ENCODE measurements at regions not wholly inside any gene's neighbourhood (a gene's known extent, or its start where the extent isn't known, plus 50 kb on each side); places are given as distances from the start of the nearest gene placed in this dataset.

- no peak overlapping the region for H3K4me3 ChIP-seq (ENCODE audit: control insufficient read depth, low read depth, low read length)
- DNase-seq (ENCODE audit: low read depth) = no peak
- no peak for TF ChIP-seq CTCF (conservative IDR thresholded peaks at IDR 0.05; ENCODE audit: control insufficient read depth, insufficient read depth, low read depth, low read length)
Observed at GRCh38 chr12:20199780-20200179, 168.6 kb upstream of the PDE3A start.

GRCh38 chr12:20201733-20202132 is 166.6 kb upstream of the PDE3A start:
- no peak for TF ChIP-seq CTCF (conservative IDR thresholded peaks at IDR 0.05; ENCODE audit: control insufficient read depth, insufficient read depth, low read depth, low read length)
- DNase-seq (ENCODE audit: low read depth) = no peak
- no peak overlapping the region for H3K4me3 ChIP-seq (ENCODE audit: control insufficient read depth, low read depth, low read length)

GRCh38 chr12:20205854-20206253 is 162.5 kb upstream of the PDE3A start:
- no peak for TF ChIP-seq CTCF (conservative IDR thresholded peaks at IDR 0.05; ENCODE audit: control insufficient read depth, insufficient read depth, low read depth, low read length)
- H3K4me3 ChIP-seq (ENCODE audit: control insufficient read depth, low read depth, low read length) = no peak overlapping the region
- no peak for DNase-seq (ENCODE audit: low read depth)

- no peak for DNase-seq (ENCODE audit: low read depth)
- H3K4me3 ChIP-seq (ENCODE audit: control insufficient read depth, low read depth, low read length) = no peak overlapping the region
- no peak for TF ChIP-seq CTCF (conservative IDR thresholded peaks at IDR 0.05; ENCODE audit: control insufficient read depth, insufficient read depth, low read depth, low read length)
Observed at GRCh38 chr12:20206410-20206809, 161.9 kb upstream of the PDE3A start.

- no peak for DNase-seq (ENCODE audit: low read depth)
- no peak for TF ChIP-seq CTCF (conservative IDR thresholded peaks at IDR 0.05; ENCODE audit: control insufficient read depth, insufficient read depth, low read depth, low read length)
- H3K4me3 ChIP-seq (ENCODE audit: control insufficient read depth, low read depth, low read length) = no peak overlapping the region
Observed at GRCh38 chr12:20210621-20211215, 157.6 kb upstream of the PDE3A start.

- DNase-seq (ENCODE audit: low read depth) = no peak
- no peak overlapping the region for H3K4me3 ChIP-seq (ENCODE audit: control insufficient read depth, low read depth, low read length)
- no peak for TF ChIP-seq CTCF (conservative IDR thresholded peaks at IDR 0.05; ENCODE audit: control insufficient read depth, insufficient read depth, low read depth, low read length)
Observed at GRCh38 chr12:20211541-20211940, 156.8 kb upstream of the PDE3A start.

- TF ChIP-seq CTCF (conservative IDR thresholded peaks at IDR 0.05; ENCODE audit: control insufficient read depth, insufficient read depth, low read depth, low read length) = no peak
- peak; percentile 72 for DNase-seq (ENCODE audit: low read depth)
- H3K4me3 ChIP-seq (ENCODE audit: control insufficient read depth, low read depth, low read length) = no peak overlapping the region
Observed at GRCh38 chr12:20211981-20212421, 156.3 kb upstream of the PDE3A start.
